ENCODE measurements at regions not wholly inside any gene's neighbourhood (a gene's known extent, or its start where the extent isn't known, plus 50 kb on each side); places are given as distances from the start of the nearest gene placed in this dataset.

DNA sequence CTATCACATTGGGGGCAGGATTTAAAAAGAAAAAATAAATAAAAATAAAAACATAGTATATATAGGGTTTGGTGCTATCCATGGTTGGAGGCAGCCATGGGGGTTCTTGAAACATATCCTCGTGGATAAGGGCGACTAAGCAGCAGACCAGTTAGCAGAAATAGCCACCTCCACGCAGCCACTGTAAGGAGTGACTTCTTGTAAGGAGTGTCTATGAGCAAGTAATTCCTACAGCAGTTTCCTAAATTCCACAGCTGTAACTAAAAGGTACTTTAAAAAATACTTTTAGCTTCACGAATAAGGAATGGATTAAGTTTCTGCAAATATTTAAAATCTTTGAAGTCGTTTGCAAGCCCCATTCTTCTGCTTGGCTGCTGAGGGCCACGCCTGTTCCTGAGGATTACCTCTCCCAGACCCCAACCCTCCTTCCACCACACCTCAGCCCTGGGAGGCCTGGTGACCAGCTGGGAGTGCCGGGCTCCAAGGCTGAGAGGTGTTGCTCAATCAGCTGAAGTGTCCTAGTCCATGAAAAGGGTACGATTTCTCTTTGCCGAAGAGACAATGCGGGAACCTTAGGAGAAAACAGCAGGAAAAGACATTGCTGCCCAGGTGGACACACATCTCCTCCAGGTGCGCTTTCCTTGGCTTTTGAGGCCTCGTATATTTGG is 115.3 kb downstream of the ADSS2 start:
- DNase-seq: no peak
- Histone ChIP-seq H3K9me3 (no peaks in the 10 kb centered on the region), H3K4me1 (no peaks in the 10 kb centered on the region; the same call in 1 of the 2 replicates), H3K4me3 (ENCODE audit: low read depth, low read length) (no peak overlapping the region), H3K27me3 (no peaks in the 10 kb centered on the region; the same call in 1 of the 2 replicates), H3K36me3 (no peaks in the 10 kb centered on the region)
- TF ChIP-seq, protein P1, sequence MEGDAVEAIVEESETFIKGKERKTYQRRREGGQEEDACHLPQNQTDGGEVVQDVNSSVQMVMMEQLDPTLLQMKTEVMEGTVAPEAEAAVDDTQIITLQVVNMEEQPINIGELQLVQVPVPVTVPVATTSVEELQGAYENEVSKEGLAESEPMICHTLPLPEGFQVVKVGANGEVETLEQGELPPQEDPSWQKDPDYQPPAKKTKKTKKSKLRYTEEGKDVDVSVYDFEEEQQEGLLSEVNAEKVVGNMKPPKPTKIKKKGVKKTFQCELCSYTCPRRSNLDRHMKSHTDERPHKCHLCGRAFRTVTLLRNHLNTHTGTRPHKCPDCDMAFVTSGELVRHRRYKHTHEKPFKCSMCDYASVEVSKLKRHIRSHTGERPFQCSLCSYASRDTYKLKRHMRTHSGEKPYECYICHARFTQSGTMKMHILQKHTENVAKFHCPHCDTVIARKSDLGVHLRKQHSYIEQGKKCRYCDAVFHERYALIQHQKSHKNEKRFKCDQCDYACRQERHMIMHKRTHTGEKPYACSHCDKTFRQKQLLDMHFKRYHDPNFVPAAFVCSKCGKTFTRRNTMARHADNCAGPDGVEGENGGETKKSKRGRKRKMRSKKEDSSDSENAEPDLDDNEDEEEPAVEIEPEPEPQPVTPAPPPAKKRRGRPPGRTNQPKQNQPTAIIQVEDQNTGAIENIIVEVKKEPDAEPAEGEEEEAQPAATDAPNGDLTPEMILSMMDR (IDR thresholded peaks at IDR 0.05; ENCODE audit: low read depth, low read length): no peak

DNA sequence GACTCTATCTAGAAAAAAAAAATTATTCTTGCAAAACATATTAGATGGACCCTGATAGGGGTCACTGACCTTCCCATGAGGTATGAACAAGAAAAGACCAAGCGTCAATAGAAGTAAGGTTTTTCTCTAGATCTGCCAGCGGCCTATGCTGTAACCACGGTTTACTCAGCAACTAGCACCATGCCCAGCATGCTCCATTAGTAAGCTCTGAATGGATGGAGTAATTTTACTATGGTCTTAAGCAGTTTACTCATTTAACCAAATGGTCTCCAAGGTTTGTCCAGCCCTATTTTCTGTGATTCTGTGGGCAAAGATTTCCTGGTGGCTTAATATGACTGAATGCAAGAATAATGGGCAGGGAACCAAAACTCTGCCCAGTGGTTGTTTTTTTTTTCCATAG is 113.9 kb downstream of the ADSS2 start:
- H3K9me3 ChIP-seq: no peaks in the 10 kb centered on the region
- H3K27me3 ChIP-seq: no peaks in the 10 kb centered on the region; the same call in 1 of the 2 replicates
- H3K4me1 ChIP-seq: no peaks in the 10 kb centered on the region; the same call in 1 of the 2 replicates
- H3K36me3 ChIP-seq: no peaks in the 10 kb centered on the region
- TF ChIP-seq, protein P1 (IDR thresholded peaks at IDR 0.05; ENCODE audit: low read depth, low read length): no peak
- DNase-seq: no peak
- no peak overlapping the region for H3K4me3 ChIP-seq (ENCODE audit: low read depth, low read length)

DNA sequence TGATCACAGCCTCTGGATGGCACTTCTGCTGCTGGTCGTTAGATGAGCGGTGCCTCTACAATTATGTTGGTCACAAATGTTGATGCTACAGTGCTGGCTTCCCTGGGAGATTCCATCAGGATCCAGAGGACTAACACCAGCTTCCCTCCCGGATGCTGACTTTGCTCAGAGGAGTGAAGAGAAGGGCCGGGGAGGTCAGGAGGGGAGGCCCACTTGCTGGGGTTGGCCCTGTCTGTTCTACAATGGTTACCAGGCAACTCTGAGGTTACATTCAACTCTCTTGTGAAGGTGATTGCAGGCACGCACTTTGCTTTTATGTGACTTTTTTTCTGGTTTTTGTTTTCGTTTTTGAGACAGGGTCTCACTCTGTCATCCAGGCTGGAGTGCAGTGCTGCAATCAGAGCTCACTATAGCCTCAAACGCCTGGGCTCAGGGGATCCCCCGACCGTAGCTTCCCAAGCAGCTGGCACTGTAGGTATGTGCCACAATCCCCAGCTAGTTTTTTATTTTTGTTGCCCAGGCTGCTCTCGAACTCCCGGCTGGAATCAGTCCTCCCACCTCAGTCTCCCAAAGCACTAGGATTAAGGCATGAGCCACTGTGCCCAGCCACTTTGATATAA is 112.5 kb downstream of the ADSS2 start:
- no peak for DNase-seq
- TF ChIP-seq, protein P1 (IDR thresholded peaks at IDR 0.05; ENCODE audit: low read depth, low read length): no peak
- Histone ChIP-seq H3K9me3 (no peaks in the 10 kb centered on the region), H3K4me3 (ENCODE audit: low read depth, low read length) (no peak overlapping the region), H3K36me3 (no peaks in the 10 kb centered on the region), H3K4me1 (no peaks in the 10 kb centered on the region), H3K27me3 (no peaks in the 10 kb centered on the region)

DNA sequence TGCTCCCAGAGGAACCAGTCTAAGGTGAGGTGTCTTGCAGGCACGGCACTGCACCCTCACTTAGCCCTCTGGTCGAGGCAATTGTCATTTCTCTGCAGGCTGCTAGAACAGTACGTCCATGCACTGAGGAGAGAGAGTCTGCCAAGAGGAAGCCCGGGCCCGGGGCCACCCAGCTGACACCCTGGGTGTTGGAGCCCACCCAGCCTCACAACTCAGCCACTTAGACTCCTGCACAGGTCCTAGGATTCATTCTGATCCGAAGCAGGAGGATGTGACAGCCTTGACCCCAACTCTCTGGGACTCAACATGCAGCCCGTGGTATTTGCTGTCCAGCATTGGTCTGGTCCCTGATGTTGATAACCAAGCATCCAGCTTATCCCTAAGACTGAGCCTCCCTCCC is 111.9 kb downstream of the ADSS2 start:
- Histone ChIP-seq H3K9me3 (no peaks in the 10 kb centered on the region), H3K36me3 (no peaks in the 10 kb centered on the region), H3K27me3 (no peaks in the 10 kb centered on the region), H3K4me3 (ENCODE audit: low read depth, low read length) (no peak overlapping the region), H3K4me1 (no peaks in the 10 kb centered on the region)
- TF ChIP-seq, protein P1 (IDR thresholded peaks at IDR 0.05; ENCODE audit: low read depth, low read length): no peak
- no peak for DNase-seq

DNA sequence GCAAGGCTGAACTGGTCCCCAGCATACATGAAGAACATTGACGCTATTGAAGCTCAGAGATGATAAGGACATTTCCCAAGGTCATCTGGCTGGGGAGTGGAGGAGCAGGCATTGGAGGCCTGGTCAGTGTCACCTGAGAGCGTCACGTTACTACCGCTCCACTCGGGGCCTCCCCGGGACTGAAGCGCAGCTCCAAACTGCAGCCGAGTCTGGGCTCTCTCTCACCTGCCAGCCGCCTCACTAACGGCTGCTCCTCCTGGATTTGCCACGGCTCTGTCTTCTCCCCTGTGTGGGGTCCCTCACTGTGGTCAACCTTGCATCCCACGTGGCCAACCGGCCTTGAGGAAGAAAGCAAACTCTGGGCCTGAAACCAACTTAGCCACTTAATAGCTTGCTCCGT is 111.3 kb downstream of the ADSS2 start:
- no peaks in the 10 kb centered on the region for H3K36me3 ChIP-seq
- H3K4me3 ChIP-seq (ENCODE audit: low read depth, low read length): no peak overlapping the region
- no peak for DNase-seq
- no peaks in the 10 kb centered on the region for H3K27me3 ChIP-seq
- TF ChIP-seq, protein P1 (IDR thresholded peaks at IDR 0.05; ENCODE audit: low read depth, low read length): no peak
- no peaks in the 10 kb centered on the region for H3K9me3 ChIP-seq
- no peaks in the 10 kb centered on the region for H3K4me1 ChIP-seq
